K562 (cell line): ENCODE measurements at regions not wholly inside any gene's neighbourhood (a gene's known extent, or its start where the extent isn't known, plus 50 kb on each side); places are given as distances from the start of the nearest gene placed in this dataset.

Source experiments
- ATAC-seq: fragments of 200-7000 bp; cut with Tn5 transposase; 3 replicates; pipeline ENCODE4 v1.9.1; 2020; ENCODE audit warnings: moderate library complexity
- BruUV-seq: library from RNA; stranded (reverse); fragments of 400-500 nt; replicated peaks from 2 replicates; lab custom pipeline; 2021; lab: Mats Ljungman, UMichigan
- CTCF ChIA-PET: fragments of 300-600 bp; formaldehyde crosslinking; extraction: SDS; loops from one replicate; lab custom pipeline; 2021; ENCODE audit warnings: low intra/inter-chr PET ratio; lab: Yijun Ruan, JAX
- POLR2A ChIA-PET: fragments of 300-600, 350-650 bp; sonication (Branson Sonifier 250); formaldehyde crosslinking; extraction: SDS; loops from one replicate; lab custom pipeline; 2021; ENCODE audit warnings: antibody characterized with exemption, inconsistent platforms; lab: Yijun Ruan, JAX
- DNase-seq, 4 experiments: peaks; one replicate each; pipeline versions ENCODE4 v3.0.0 to v3.0.0-alpha.2; 2011 to 2018; ENCODE audit warnings: low spot score in 3 of 4, mixed read lengths in 3 of 4; ENCODE audit errors: extremely low read depth in 1 of 4
- FAIRE-seq: peaks from 2 replicates; lab custom pipeline; 2011; peaks lifted over from hg19 to GRCh38; lab: Jason Lieb, UNC
- H2AFZ ChIP-seq: 2 replicates; pipeline ENCODE4 v1.6.0; 2011; ENCODE audit warnings: low read depth, low read length, control low read depth, inconsistent platforms
- H3K27ac ChIP-seq: fragments of 200-600 bp; 3 replicates; pipeline ENCODE4 v1.8.0; 2011; ENCODE audit warnings: low read depth, mild to moderate bottlenecking, control low read depth, inconsistent platforms, low read length, moderate library complexity, mixed read lengths; ENCODE audit errors: extremely low read depth
- H3K27me3 ChIP-seq, 2 experiments: fragments of 300-600 bp in 1 of 2; 2 replicates in 1 of 2; 3 replicates in 1 of 2; pipeline versions ENCODE4 v1.6.0 to v1.8.0; 2011; ENCODE audit warnings: inconsistent platforms in 2 of 2, low read length in 2 of 2, mild to moderate bottlenecking in 1 of 2, mixed read lengths in 1 of 2, moderate library complexity in 1 of 2; ENCODE audit not compliant: control insufficient read depth in 2 of 2, insufficient read depth in 2 of 2
- H3K36me3 ChIP-seq: fragments of 300-600 bp; 3 replicates; pipeline ENCODE4 v1.8.0; 2011; ENCODE audit warnings: mild to moderate bottlenecking, low read length, inconsistent platforms; ENCODE audit not compliant: control insufficient read depth, insufficient read depth
- H3K4me1 ChIP-seq, 2 experiments: fragments of 200-600 bp in 1 of 2; replicated peaks in 1 of 2; 2 replicates in 1 of 2; 3 replicates in 1 of 2; pipeline versions ENCODE4 v1.5.1 to v1.8.0; 2011; ENCODE audit warnings: inconsistent platforms in 2 of 2, low read length in 2 of 2, mild to moderate bottlenecking in 1 of 2, mixed read lengths in 1 of 2, moderate library complexity in 1 of 2; ENCODE audit not compliant: control insufficient read depth in 2 of 2, insufficient read depth in 2 of 2
- H3K4me2 ChIP-seq: 2 replicates; pipeline ENCODE4 v1.6.1; 2011; ENCODE audit warnings: low read length, control low read depth, inconsistent platforms, mixed read lengths; ENCODE audit not compliant: insufficient read depth
- H3K4me3 ChIP-seq: fragments of 200-600 bp; sonication (generic), shearing (Covaris generic); 2 replicates; pipeline ENCODE4 v1.5.1; 2016; ENCODE audit warnings: control low read depth, inconsistent platforms
- H3K79me2 ChIP-seq: fragments of 200-600 bp; 3 replicates; pipeline ENCODE4 v1.8.0; 2011; ENCODE audit warnings: low read length, inconsistent platforms; ENCODE audit not compliant: control insufficient read depth, insufficient read depth
- H3K9ac ChIP-seq, 2 experiments: 2 replicates each; pipeline versions ENCODE4 v1.6.0 to v1.6.1; 2011; ENCODE audit warnings: low read depth in 2 of 2, low read length in 2 of 2, control low read depth in 1 of 2, inconsistent platforms in 1 of 2, mild to moderate bottlenecking in 1 of 2, mixed read lengths in 1 of 2; ENCODE audit not compliant: insufficient read depth in 1 of 2
- H3K9me1 ChIP-seq: one replicate; pipeline ENCODE4 v1.6.0; 2011; ENCODE audit warnings: inconsistent platforms, mild to moderate bottlenecking, low read length, moderate library complexity; ENCODE audit not compliant: control insufficient read depth, insufficient read depth
- H3K9me3 ChIP-seq: replicated peaks from 2 replicates; pipeline ENCODE4 v1.5.1; 2011; ENCODE audit warnings: low read depth, low read length, inconsistent platforms; ENCODE audit not compliant: control insufficient read depth, insufficient read depth
- H4K20me1 ChIP-seq: replicated peaks from 2 replicates; pipeline ENCODE4 v1.6.1; 2011; ENCODE audit warnings: low read length, inconsistent platforms, mixed read lengths; ENCODE audit not compliant: control insufficient read depth, insufficient read depth
- HMG20A ChIP-seq: fragments of 450-650 bp; formaldehyde crosslinking; conservative IDR thresholded peaks from 2 replicates; pipeline ENCODE4 v1.4.0; 2020; ENCODE audit warnings: mild to moderate bottlenecking, mixed read lengths
- KLF1 ChIP-seq: fragments of 450-650 bp; IDR thresholded peaks from 2 replicates; pipeline ENCODE4 v1.6.1; 2016; ENCODE audit warnings: missing genetic modification characterization, missing compliant biosample characterization
- LARP7 ChIP-seq: fragments of 450-650 bp; IDR thresholded peaks from 2 replicates; pipeline ENCODE4 v1.6.1; 2016
- NFIC ChIP-seq: fragments of 450-650 bp; IDR thresholded peaks from 2 replicates; pipeline ENCODE4 v1.6.1; 2017; ENCODE audit warnings: mild to moderate bottlenecking, inconsistent platforms
- POLR2G ChIP-seq: fragments of 200-400 bp; formaldehyde crosslinking; IDR thresholded peaks from 2 replicates; pipeline ENCODE4 v1.6.1; 2017; ENCODE audit warnings: low read depth, mild to moderate bottlenecking, antibody characterized with exemption, low read length, moderate library complexity
- RBFOX2 ChIP-seq: fragments of 200-400 bp; formaldehyde crosslinking; IDR thresholded peaks from 2 replicates; pipeline ENCODE4 v1.6.1; 2017; ENCODE audit warnings: low read depth, mild to moderate bottlenecking, low read length, moderate library complexity
- RFX5 ChIP-seq: IDR thresholded peaks from 2 replicates; pipeline ENCODE4 v1.6.1; 2011; ENCODE audit warnings: low read depth, mild to moderate bottlenecking, improper control_type of control experiment, low read length
- SETDB1 ChIP-seq: IDR thresholded peaks from one replicate; pipeline ENCODE4 v1.6.1; 2012; ENCODE audit warnings: low read length, control low read depth, inconsistent platforms
- SRSF7 ChIP-seq: fragments of 200-400 bp; formaldehyde crosslinking; optimal IDR thresholded peaks from 2 replicates; pipeline ENCODE3; 2017; ENCODE audit warnings: mild to moderate bottlenecking, low read depth, low read length
- ZBTB26 ChIP-seq: fragments of 450-650 bp; formaldehyde crosslinking; IDR thresholded peaks from 2 replicates; pipeline ENCODE4 v1.4.0; 2022; ENCODE audit warnings: missing genetic modification characterization
- ZBTB43 ChIP-seq: sonication (generic); formaldehyde crosslinking; IDR thresholded peaks from 2 replicates; pipeline ENCODE4 v1.8.0; 2023; ENCODE audit warnings: mild to moderate bottlenecking, missing genetic modification reagents
- ZKSCAN1 ChIP-seq: fragments of 150-350 bp; IDR thresholded peaks from 2 replicates; pipeline ENCODE4 v1.6.1; 2016; ENCODE audit warnings: low read depth, low read length
- ZNF165 ChIP-seq: fragments of 250-450 bp; sonication (Bioruptor Pico); IDR thresholded peaks from 2 replicates; pipeline ENCODE4 v1.4.0; 2020; ENCODE audit warnings: borderline replicate concordance
- ZNF785 ChIP-seq: fragments of 250-450 bp; sonication (Bioruptor Pico); IDR thresholded peaks from 2 replicates; pipeline ENCODE4 v1.4.0; 2020; ENCODE audit warnings: mild to moderate bottlenecking
- WGBS: fragments of 100-300 bp; shearing (Covaris generic); methylation state at CpG from one replicate; pipeline ENCODE4 v1.1.6; 2016; ENCODE audit warnings: low coverage, mixed read lengths; ENCODE audit not compliant: insufficient coverage; ENCODE audit errors: missing lambda C conversion rate; 5-methylcytosine and 5-hydroxymethylcytosine counted together
- in situ Hi-C: fragments of 300-500 bp; cut with MboI; formaldehyde crosslinking; loops from 4 replicates; pipeline ENCODE4 v1.15.0; 2018; ENCODE audit warnings: inconsistent platforms, mixed read lengths
- intact Hi-C: fragments of 100-400 bp; cut with micrococcal nuclease; formaldehyde crosslinking; loops from 2 replicates; pipeline ENCODE4 v1.14.2; 2022

- WGBS, result 0% methylated on average over 1 of the region's 1 CpG
Measured at GRCh38 chr5:117414926-117415325, 840.3 kb upstream of the SEMA6A start.

More at GRCh38 chr5:117414926-117415325, 840.3 kb upstream of the SEMA6A start:
- H3K4me1 ChIP-seq, result no peaks in the 10 kb centered on the region
- no peaks in the 10 kb centered on the region for H3K9me3 ChIP-seq
- intact Hi-C loops (no loop called here), in situ Hi-C loops (no loop called here)
- H4K20me1 ChIP-seq, result no peaks in the 10 kb centered on the region
- H3K27ac ChIP-seq, result no peak overlapping the region
- no peak for DNase-seq
- POLR2A ChIA-PET, result no interaction called here
- no peak overlapping the region for H2AFZ ChIP-seq
- no peaks in the 10 kb centered on the region for H3K27me3 ChIP-seq
- no peak overlapping the region for H3K4me3 ChIP-seq
- CTCF ChIA-PET, result no interaction called here
- BruUV-seq, result no TSS peak
- no peaks in the 10 kb centered on the region for H3K36me3 ChIP-seq
- no peak for FAIRE-seq
- H3K79me2 ChIP-seq, result no peaks in the 10 kb centered on the region
- no peak for TF ChIP-seq KLF1 (tag)
- TF ChIP-seq SRSF7, result no peak
- TF ChIP-seq ZNF785 (CRISPR knock-in tag), result no peak
- no peak for TF ChIP-seq ZBTB43 (CRISPR knock-in tag)
- TF ChIP-seq ZNF165 (CRISPR knock-in tag), result no peak
- no peak for TF ChIP-seq RFX5
- TF ChIP-seq ZBTB26, result no peak
- TF ChIP-seq POLR2G, result no peak
- TF ChIP-seq ZKSCAN1, result no peak
- no peak for TF ChIP-seq SETDB1
- TF ChIP-seq LARP7, result no peak
- no peak for TF ChIP-seq NFIC
- TF ChIP-seq HMG20A (CRISPR knock-in tag), result no peak
- TF ChIP-seq RBFOX2, result no peak
- no peak overlapping the region for H3K4me2 ChIP-seq
- no peak for ATAC-seq
- H3K9me1 ChIP-seq, result no peaks in the 10 kb centered on the region
- no peak overlapping the region for H3K9ac ChIP-seq
